ENCODE measurements at regions not wholly inside any gene's neighbourhood (a gene's known extent, or its start where the extent isn't known, plus 50 kb on each side); places are given as distances from the start of the nearest gene placed in this dataset.

GRCh38 chr2:150307258-150307657 is 180.2 kb downstream of the RND3 start:
- no peak for DNase-seq

- DNase-seq: peak in 1 of 2 experiments; percentile 9
These were observed 184.2 kb downstream of the RND3 start for GRCh38 chr2:150303281-150303680.

GRCh38 chr2:150298571-150299305 is 188.7 kb downstream of the RND3 start:
- no peak for DNase-seq

GRCh38 chr2:150296770-150297546 is 190.5 kb downstream of the RND3 start:
- DNase-seq: no peak

- no peak for DNase-seq
These were observed 191.9 kb downstream of the RND3 start for GRCh38 chr2:150295544-150295943.

- no peak for DNase-seq
These were observed 193.7 kb downstream of the RND3 start for GRCh38 chr2:150293771-150294170.

GRCh38 chr2:150292807-150293206 is 194.7 kb downstream of the RND3 start:
- no peak for DNase-seq

- no peak for DNase-seq
These were observed 195.3 kb downstream of the RND3 start for GRCh38 chr2:150292192-150292591.

GRCh38 chr2:150286730-150287362 is 200.6 kb downstream of the RND3 start:
- no peak for DNase-seq

- DNase-seq: no peak
These were observed 203.4 kb downstream of the RND3 start for GRCh38 chr2:150284116-150284515.

- no peak for DNase-seq
These were observed 204.6 kb downstream of the RND3 start for GRCh38 chr2:150282771-150283371.

GRCh38 chr2:150282357-150282756 is 205.1 kb downstream of the RND3 start:
- DNase-seq: no peak

- no peak for DNase-seq
These were observed 207.2 kb downstream of the RND3 start for GRCh38 chr2:150280231-150280630.

- no peak for DNase-seq
These were observed 207.8 kb downstream of the RND3 start for GRCh38 chr2:150279686-150280085.

- DNase-seq: no peak
These were observed 210.7 kb downstream of the RND3 start for GRCh38 chr2:150276737-150277136.

- DNase-seq: no peak
These were observed 213.4 kb downstream of the RND3 start for GRCh38 chr2:150274108-150274507.

- no peak for DNase-seq
These were observed 215.3 kb downstream of the RND3 start for GRCh38 chr2:150271952-150272802.

- no peak for DNase-seq
These were observed 219.6 kb downstream of the RND3 start for GRCh38 chr2:150267651-150268415.

GRCh38 chr2:150266931-150267330 is 220.5 kb downstream of the RND3 start:
- no peak for DNase-seq

- no peak for DNase-seq
These were observed 223.0 kb downstream of the RND3 start for GRCh38 chr2:150264442-150264841.

- no peak for DNase-seq
These were observed 225.8 kb downstream of the RND3 start for GRCh38 chr2:150261691-150262090.

- DNase-seq: no peak
These were observed 226.8 kb downstream of the RND3 start for GRCh38 chr2:150260636-150261035.
